A549 (cell line): ENCODE measurements at regions not wholly inside any gene's neighbourhood (a gene's known extent, or its start where the extent isn't known, plus 50 kb on each side); places are given as distances from the start of the nearest gene placed in this dataset.

Experiments used
- ATAC-seq, 2 experiments: fragments of 200-7000 bp in 1 of 2; fragments of >200 bp in 1 of 2; cut with Nextera tagmentation in 1 of 2; cut with Tn5 transposase in 1 of 2; 3 replicates each; pipeline versions ENCODE4 v1.8.0 to v1.9.1; 2018 to 2020; ENCODE audit warnings: mild to moderate bottlenecking in 1 of 2, moderate library complexity in 1 of 2
- CTCF ChIA-PET: fragments of 300-600 bp; sonication (Branson Sonifier 250); formaldehyde crosslinking; extraction: SDS; loops from one replicate; lab custom pipeline; 2021; ENCODE audit warnings: antibody characterized with exemption, inconsistent platforms; lab: Yijun Ruan, JAX
- POLR2A ChIA-PET: fragments of 350-600 bp; formaldehyde crosslinking; extraction: SDS; loops from one replicate; lab custom pipeline; 2021; ENCODE audit warnings: antibody characterized with exemption, inconsistent platforms; lab: Yijun Ruan, JAX
- DNase-seq, 2 experiments: peaks; one replicate each; pipeline versions ENCODE4 v3.0.0 to v3.0.0-alpha.2; 2011 to 2016; ENCODE audit warnings: low read depth in 1 of 2, low spot score in 1 of 2
- FAIRE-seq: peaks from 2 replicates; lab custom pipeline; 2011; peaks lifted over from hg19 to GRCh38; lab: Jason Lieb, UNC
- H3K27ac ChIP-seq, 2 experiments: fragments of >200 bp; sonication (Bioruptor Twin); formaldehyde crosslinking; 3 replicates each; pipeline ENCODE4 v1.5.1; 2016 to 2017
- H3K4me1 ChIP-seq: fragments of >200 bp; sonication (Bioruptor Twin); formaldehyde crosslinking; 3 replicates; pipeline ENCODE4 v1.6.1; 2016
- H3K4me2 ChIP-seq: fragments of >200 bp; sonication (Bioruptor Twin); formaldehyde crosslinking; 3 replicates; pipeline ENCODE4 v1.6.1; 2016
- H3K4me3 ChIP-seq: fragments of >200 bp; sonication (Bioruptor Twin); formaldehyde crosslinking; 3 replicates; pipeline ENCODE4 v1.5.1; 2016
- H3K9me3 ChIP-seq: fragments of >200 bp; sonication (Bioruptor Twin); formaldehyde crosslinking; 3 replicates; pipeline ENCODE4 v1.6.1; 2016
- CBX2 ChIP-seq: fragments of 200-600 bp; sonication (generic); IDR thresholded peaks from 2 replicates; pipeline ENCODE4 v1.6.1; 2016; ENCODE audit warnings: low read depth, mild to moderate bottlenecking, borderline replicate concordance
- CEBPB ChIP-seq, 2 experiments: fragments of >200 bp in 1 of 2; sonication (Bioruptor Twin) in 1 of 2; formaldehyde crosslinking in 1 of 2; IDR thresholded peaks; 2 replicates each; pipeline ENCODE4 v1.6.1; 2012 to 2016
- CHD2 ChIP-seq: fragments of 150-350 bp; IDR thresholded peaks from 2 replicates; pipeline ENCODE4 v1.6.1; 2014; ENCODE audit warnings: low read length; ENCODE audit not compliant: partially characterized antibody
- CHD4 ChIP-seq: fragments of 200-600 bp; sonication (generic); IDR thresholded peaks from 2 replicates; pipeline ENCODE4 v1.6.1; 2016; ENCODE audit warnings: antibody characterized with exemption, mild to moderate bottlenecking, borderline replicate concordance
- FOSL2 ChIP-seq, 2 experiments: fragments of 450-650 bp in 1 of 2; fragments of >200 bp in 1 of 2; sonication (Bioruptor Twin) in 1 of 2; formaldehyde crosslinking; IDR thresholded peaks; 2 replicates each; pipeline versions ENCODE4 v1.5.0 to v1.6.1; 2016 to 2020; ENCODE audit warnings: mild to moderate bottlenecking in 1 of 2, moderate library complexity in 1 of 2
- GATA3 ChIP-seq: IDR thresholded peaks from 2 replicates; pipeline ENCODE4 v1.6.1; 2012; ENCODE audit warnings: borderline replicate concordance
- HDAC2 ChIP-seq: fragments of 200-600 bp; sonication (generic); IDR thresholded peaks from 2 replicates; pipeline ENCODE4 v1.6.1; 2016
- HOXB13 ChIP-seq: fragments of 250-450 bp; sonication (Bioruptor Pico); IDR thresholded peaks from 2 replicates; pipeline ENCODE4 v1.5.0; 2020; ENCODE audit warnings: low read depth, mild to moderate bottlenecking, moderate library complexity
- KDM1A ChIP-seq: fragments of 200-600 bp; sonication (generic); IDR thresholded peaks from 2 replicates; pipeline ENCODE4 v1.6.1; 2016; ENCODE audit warnings: low read depth, mild to moderate bottlenecking
- KDM5A ChIP-seq: fragments of 200-600 bp; sonication (generic); IDR thresholded peaks from 2 replicates; pipeline ENCODE4 v1.6.1; 2016; ENCODE audit warnings: antibody characterized with exemption, mild to moderate bottlenecking
- MYC ChIP-seq: IDR thresholded peaks from 2 replicates; pipeline ENCODE4 v1.6.1; 2012; ENCODE audit warnings: mild to moderate bottlenecking, inconsistent platforms, low read length, improper control_type of control experiment, borderline replicate concordance
- NPAS2 ChIP-seq: fragments of 250-450 bp; sonication (Bioruptor Pico); IDR thresholded peaks from 2 replicates; pipeline ENCODE4 v1.8.0; 2022; ENCODE audit warnings: mild to moderate bottlenecking, moderate library complexity, borderline replicate concordance
- POLR2AphosphoS2 ChIP-seq: conservative IDR thresholded peaks from 2 replicates; pipeline ENCODE4 v1.6.1; 2012; ENCODE audit warnings: low read length, improper control_type of control experiment, inconsistent platforms
- RAD21 ChIP-seq, 2 experiments: fragments of >200 bp in 1 of 2; sonication (Bioruptor Twin) in 1 of 2; formaldehyde crosslinking in 1 of 2; IDR thresholded peaks in 1 of 2; conservative IDR thresholded peaks in 1 of 2; 2 replicates in 1 of 2; 3 replicates in 1 of 2; pipeline ENCODE4 v1.6.1; 2012 to 2018; ENCODE audit warnings: inconsistent platforms in 1 of 2
- RARB ChIP-seq: fragments of 250-450 bp; sonication (Bioruptor Pico); IDR thresholded peaks from 2 replicates; pipeline ENCODE4 v1.8.0; 2021; ENCODE audit warnings: mild to moderate bottlenecking, moderate library complexity
- RCOR1 ChIP-seq: fragments of 150-350 bp; IDR thresholded peaks from 2 replicates; pipeline ENCODE4 v1.6.1; 2014; ENCODE audit warnings: antibody characterized with exemption, low read length, low read depth
- SREBF2 ChIP-seq: fragments of 450-650 bp; IDR thresholded peaks from 2 replicates; pipeline ENCODE4 v1.6.1; 2014; ENCODE audit warnings: mild to moderate bottlenecking, moderate library complexity
- TFCP2L1 ChIP-seq: fragments of 250-450 bp; sonication (Bioruptor Pico); IDR thresholded peaks from 2 replicates; pipeline ENCODE4 v1.5.0; 2021; ENCODE audit warnings: mild to moderate bottlenecking
- ZC3H11A ChIP-seq: fragments of 450-650 bp; IDR thresholded peaks from 2 replicates; pipeline ENCODE4 v1.6.1; 2014; ENCODE audit warnings: antibody characterized with exemption, mild to moderate bottlenecking
- ZFP36 ChIP-seq: fragments of 450-650 bp; IDR thresholded peaks from 2 replicates; pipeline ENCODE4 v1.6.1; 2014; ENCODE audit warnings: borderline replicate concordance; ENCODE audit not compliant: partially characterized antibody
- ZNF302 ChIP-seq: fragments of 250-450 bp; sonication (Bioruptor Pico); IDR thresholded peaks from 2 replicates; pipeline ENCODE4 v1.9.0; 2021; ENCODE audit warnings: inconsistent platforms, mild to moderate bottlenecking, moderate library complexity
- WGBS: methylation state at CpG from one replicate; pipeline ENCODE4 v1.1.6; 2017; ENCODE audit errors: missing lambda C conversion rate; 5-methylcytosine and 5-hydroxymethylcytosine counted together
- TF ChIP-seq, protein P1 (sequence below): fragments of 450-650 bp; IDR thresholded peaks from 2 replicates; pipeline ENCODE4 v1.6.1; 2014; ENCODE audit warnings: antibody characterized with exemption
- TF ChIP-seq, protein P2 (sequence below): fragments of 250-450 bp; sonication (Bioruptor Pico); IDR thresholded peaks from 2 replicates; pipeline ENCODE4 v1.5.0; 2020; ENCODE audit warnings: low read depth, mild to moderate bottlenecking, moderate library complexity
- TF ChIP-seq, protein P3 (sequence below): fragments of 150-350 bp; IDR thresholded peaks from 2 replicates; pipeline ENCODE4 v1.6.1; 2014; ENCODE audit warnings: low read depth, mild to moderate bottlenecking, low read length
- TF ChIP-seq, protein P4 (sequence below): IDR thresholded peaks from 2 replicates; pipeline ENCODE4 v1.6.1; 2012
- TF ChIP-seq, protein P5 (sequence below): fragments of >200 bp; sonication (Bioruptor Twin); formaldehyde crosslinking; IDR thresholded peaks from 3 replicates; pipeline ENCODE4 v1.5.1; 2016

DNA sequence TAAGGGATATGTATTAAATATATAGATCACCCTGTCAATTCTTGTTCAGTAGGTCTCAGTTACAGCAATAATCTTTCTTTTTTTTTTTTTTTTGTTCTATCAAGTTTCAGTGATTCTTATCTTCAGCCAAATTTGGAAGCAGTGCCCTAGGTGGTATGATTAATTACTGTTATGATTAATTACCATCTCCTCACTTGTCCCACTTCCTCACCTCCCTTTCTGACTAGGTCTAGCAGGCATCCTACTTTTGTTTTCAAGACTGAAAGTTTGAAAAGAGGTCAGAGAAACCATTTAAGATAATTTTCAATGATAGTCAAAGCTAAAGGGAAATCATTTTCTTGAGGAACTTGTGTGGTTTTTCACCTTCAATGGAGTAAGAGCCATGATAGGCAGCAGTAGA is 144.0 kb upstream of the CNTN4 start:
- TF ChIP-seq, protein P1, sequence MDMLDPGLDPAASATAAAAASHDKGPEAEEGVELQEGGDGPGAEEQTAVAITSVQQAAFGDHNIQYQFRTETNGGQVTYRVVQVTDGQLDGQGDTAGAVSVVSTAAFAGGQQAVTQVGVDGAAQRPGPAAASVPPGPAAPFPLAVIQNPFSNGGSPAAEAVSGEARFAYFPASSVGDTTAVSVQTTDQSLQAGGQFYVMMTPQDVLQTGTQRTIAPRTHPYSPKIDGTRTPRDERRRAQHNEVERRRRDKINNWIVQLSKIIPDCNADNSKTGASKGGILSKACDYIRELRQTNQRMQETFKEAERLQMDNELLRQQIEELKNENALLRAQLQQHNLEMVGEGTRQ = no peak
- TF ChIP-seq NPAS2 (CRISPR knock-in tag) (no peak), RARB (CRISPR knock-in tag) (no peak), ZNF302 (CRISPR knock-in tag) (no peak), ZC3H11A (no peak), KDM1A (no peak), HOXB13 (CRISPR knock-in tag) (no peak), HDAC2 (no peak)
- TF ChIP-seq, protein P2, sequence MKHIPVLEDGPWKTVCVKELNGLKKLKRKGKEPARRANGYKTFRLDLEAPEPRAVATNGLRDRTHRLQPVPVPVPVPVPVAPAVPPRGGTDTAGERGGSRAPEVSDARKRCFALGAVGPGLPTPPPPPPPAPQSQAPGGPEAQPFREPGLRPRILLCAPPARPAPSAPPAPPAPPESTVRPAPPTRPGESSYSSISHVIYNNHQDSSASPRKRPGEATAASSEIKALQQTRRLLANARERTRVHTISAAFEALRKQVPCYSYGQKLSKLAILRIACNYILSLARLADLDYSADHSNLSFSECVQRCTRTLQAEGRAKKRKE = no peak
- TF ChIP-seq, protein P3, sequence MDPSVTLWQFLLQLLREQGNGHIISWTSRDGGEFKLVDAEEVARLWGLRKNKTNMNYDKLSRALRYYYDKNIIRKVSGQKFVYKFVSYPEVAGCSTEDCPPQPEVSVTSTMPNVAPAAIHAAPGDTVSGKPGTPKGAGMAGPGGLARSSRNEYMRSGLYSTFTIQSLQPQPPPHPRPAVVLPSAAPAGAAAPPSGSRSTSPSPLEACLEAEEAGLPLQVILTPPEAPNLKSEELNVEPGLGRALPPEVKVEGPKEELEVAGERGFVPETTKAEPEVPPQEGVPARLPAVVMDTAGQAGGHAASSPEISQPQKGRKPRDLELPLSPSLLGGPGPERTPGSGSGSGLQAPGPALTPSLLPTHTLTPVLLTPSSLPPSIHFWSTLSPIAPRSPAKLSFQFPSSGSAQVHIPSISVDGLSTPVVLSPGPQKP = no peak
- TF ChIP-seq, protein P4, sequence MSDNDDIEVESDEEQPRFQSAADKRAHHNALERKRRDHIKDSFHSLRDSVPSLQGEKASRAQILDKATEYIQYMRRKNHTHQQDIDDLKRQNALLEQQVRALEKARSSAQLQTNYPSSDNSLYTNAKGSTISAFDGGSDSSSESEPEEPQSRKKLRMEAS = no peak
- Histone ChIP-seq H3K4me1 (no peaks in the 10 kb centered on the region), H3K9me3 (no peaks in the 10 kb centered on the region), H3K27ac (no peak overlapping the region), H3K4me2 (no peak overlapping the region), H3K4me3 (no peak overlapping the region)
- POLR2A ChIA-PET = no interaction called here
- CTCF ChIA-PET = no interaction called here
- ATAC-seq (no peak), DNase-seq (no peak), FAIRE-seq (no peak)

DNA sequence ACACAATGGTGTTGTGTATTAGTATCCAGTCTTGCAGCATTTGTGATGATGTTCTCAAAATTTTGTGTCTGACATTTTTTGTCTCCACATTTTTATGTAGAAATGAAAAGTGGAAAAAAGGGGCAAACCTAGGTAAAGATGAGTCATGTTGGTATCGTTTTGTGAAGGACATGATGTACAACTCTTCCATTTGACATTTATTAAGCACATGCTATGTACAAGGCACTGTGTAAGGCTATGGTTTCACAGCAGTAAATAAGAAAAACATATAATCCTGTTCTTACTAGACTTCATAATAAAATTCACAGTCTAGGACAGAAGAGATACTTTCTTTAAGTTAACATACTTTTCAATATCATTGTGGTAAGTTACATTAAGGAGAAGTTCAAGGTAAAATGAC is 143.5 kb upstream of the CNTN4 start:
- 3% methylated on average over 1 of the region's 1 CpG for WGBS
- Histone ChIP-seq H3K4me3 (no peak overlapping the region), H3K9me3 (no peaks in the 10 kb centered on the region), H3K4me1 (no peaks in the 10 kb centered on the region), H3K4me2 (no peak overlapping the region), H3K27ac (no peak overlapping the region)
- POLR2A ChIA-PET = no interaction called here
- no peak for ATAC-seq
- no peak for FAIRE-seq
- no peak for DNase-seq
- CTCF ChIA-PET = no interaction called here
- no peak for TF ChIP-seq KDM5A
- TF ChIP-seq, protein P5, sequence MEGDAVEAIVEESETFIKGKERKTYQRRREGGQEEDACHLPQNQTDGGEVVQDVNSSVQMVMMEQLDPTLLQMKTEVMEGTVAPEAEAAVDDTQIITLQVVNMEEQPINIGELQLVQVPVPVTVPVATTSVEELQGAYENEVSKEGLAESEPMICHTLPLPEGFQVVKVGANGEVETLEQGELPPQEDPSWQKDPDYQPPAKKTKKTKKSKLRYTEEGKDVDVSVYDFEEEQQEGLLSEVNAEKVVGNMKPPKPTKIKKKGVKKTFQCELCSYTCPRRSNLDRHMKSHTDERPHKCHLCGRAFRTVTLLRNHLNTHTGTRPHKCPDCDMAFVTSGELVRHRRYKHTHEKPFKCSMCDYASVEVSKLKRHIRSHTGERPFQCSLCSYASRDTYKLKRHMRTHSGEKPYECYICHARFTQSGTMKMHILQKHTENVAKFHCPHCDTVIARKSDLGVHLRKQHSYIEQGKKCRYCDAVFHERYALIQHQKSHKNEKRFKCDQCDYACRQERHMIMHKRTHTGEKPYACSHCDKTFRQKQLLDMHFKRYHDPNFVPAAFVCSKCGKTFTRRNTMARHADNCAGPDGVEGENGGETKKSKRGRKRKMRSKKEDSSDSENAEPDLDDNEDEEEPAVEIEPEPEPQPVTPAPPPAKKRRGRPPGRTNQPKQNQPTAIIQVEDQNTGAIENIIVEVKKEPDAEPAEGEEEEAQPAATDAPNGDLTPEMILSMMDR = no peak
- no peak for TF ChIP-seq CBX2
- no peak for TF ChIP-seq MYC
- no peak for TF ChIP-seq RARB (CRISPR knock-in tag)
- TF ChIP-seq TFCP2L1 (CRISPR knock-in tag) = no peak
- no peak for TF ChIP-seq POLR2AphosphoS2
- no peak for TF ChIP-seq ZNF302 (CRISPR knock-in tag)
- no peak for TF ChIP-seq CEBPB (IDR thresholded peaks at IDR 0.05)
- TF ChIP-seq FOSL2 (IDR thresholded peaks at IDR 0.05) = no peak
- no peak for TF ChIP-seq FOSL2 (CRISPR knock-in tag; IDR thresholded peaks at IDR 0.05)
- no peak for TF ChIP-seq CHD4

DNA sequence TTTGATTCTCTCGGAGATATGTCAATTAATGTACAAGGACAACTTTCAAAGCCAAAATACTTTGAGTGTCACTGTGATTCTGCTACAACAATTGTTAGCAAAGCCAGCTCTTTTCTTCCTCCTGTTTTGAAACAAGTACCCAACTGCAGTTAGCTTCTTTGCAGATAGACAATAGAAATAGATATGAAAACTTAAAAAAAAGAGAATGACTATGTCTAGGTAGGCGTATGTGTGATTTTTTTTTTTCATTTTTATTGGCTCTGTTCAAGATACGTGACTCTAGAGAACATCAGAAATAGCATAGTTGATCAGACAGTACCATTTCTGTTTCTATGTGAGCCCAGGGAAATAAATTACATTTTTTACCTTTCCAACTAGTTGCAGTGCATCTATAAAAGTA is 142.9 kb upstream of the CNTN4 start:
- ChIA-PET POLR2A (no interaction called here), CTCF (no interaction called here)
- WGBS = 4% methylated on average over 3 of the region's 3 CpGs
- H3K9me3 ChIP-seq = no peaks in the 10 kb centered on the region
- no peak for DNase-seq
- no peaks in the 10 kb centered on the region for H3K4me1 ChIP-seq
- H3K27ac ChIP-seq = no peak overlapping the region
- no peak overlapping the region for H3K4me3 ChIP-seq
- H3K4me2 ChIP-seq = no peak overlapping the region
- TF ChIP-seq GATA3 (no peak), RCOR1 (no peak), CHD2 (no peak), ZFP36 (no peak), SREBF2 (no peak), RAD21 (conservative IDR thresholded peaks at IDR 0.05 in 1 of 2, IDR thresholded peaks at IDR 0.05 in 1 of 2) (no peak)
- TF ChIP-seq, all 56 proteins: peak for 0
- ATAC-seq = no peak
- no peak for FAIRE-seq
